HG02610 (cell line): ENCODE measurements at regions not wholly inside any gene's neighbourhood (a gene's known extent, or its start where the extent isn't known, plus 50 kb on each side); places are given as distances from the start of the nearest gene placed in this dataset.
"Not testable (repeated sequence)": the region's sequence is repeated elsewhere in the genome, so short reads cannot be mapped to it uniquely, and the experiment has no call there.

ENCODE experiments used
- ATAC-seq: cut with Tn5 transposase; IDR thresholded peaks from one replicate; pipeline ENCODE4 v1.9.1; 2021; ENCODE audit warnings: mild to moderate bottlenecking, moderate library complexity; ENCODE audit not compliant: unreplicated experiment

DNA sequence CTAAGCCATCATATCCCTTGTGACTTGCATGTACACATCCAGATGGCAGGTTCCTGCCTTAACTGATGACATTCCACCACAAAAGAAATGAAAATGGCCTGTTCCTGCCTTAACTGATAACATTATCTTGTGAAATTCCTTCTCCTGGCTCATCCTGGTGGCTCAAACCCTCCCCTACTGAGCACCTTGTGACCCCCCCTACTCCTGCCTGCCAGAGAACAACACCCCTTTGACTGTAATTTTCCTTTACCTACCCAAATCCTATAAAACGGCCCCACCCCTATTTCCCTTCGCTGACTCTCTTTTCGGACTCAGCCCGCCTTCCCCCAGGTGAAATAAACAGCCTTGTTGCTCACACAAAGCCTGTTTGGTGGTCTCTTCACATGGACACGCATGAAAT is 390.0 kb downstream of the TUSC1 start:
- not testable (repeated sequence) for ATAC-seq

DNA sequence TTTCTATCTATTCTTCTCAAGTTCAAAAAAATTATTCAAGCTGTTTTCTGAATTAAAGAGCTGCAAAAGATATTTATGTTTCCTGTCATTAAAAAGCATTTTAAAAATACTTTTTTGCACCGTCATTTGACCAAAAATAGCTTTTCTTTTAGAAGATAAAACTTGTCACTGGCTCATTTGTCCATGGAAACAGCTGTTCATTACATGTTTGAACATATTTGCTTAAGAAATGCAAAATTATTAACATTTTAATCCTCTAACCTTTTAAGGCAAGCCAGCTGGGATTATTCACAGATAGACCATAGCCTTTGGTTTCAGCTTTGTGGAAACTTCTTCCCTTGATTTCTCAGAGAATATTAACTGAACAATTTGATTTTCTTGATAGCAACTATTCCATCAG is 393.9 kb downstream of the TUSC1 start:
- ATAC-seq, result no peak

DNA sequence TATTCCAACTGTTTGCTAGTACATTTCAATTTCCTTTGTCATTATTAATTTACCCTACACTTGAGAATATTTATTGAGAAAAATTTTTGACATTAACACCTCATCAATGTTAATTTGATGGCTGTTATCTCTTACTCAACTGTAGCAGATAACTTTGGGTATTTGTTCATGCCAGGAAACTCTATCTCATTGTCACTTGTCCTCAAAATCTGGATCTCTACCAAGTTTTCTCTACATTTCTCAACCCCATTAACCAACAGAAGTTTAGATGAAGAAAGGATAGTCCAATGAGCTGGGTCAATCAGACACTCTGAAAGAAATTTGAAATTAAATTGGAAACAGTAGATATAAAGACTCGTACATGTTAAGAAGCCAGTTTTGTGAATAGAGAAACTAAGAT is 395.3 kb downstream of the TUSC1 start:
- no peak for ATAC-seq

- no peak for ATAC-seq
These were observed 416.8 kb downstream of the TUSC1 start for GRCh38 chr9:25261445-25261844.

GRCh38 chr9:25260046-25260445 is 418.2 kb downstream of the TUSC1 start:
- no peak for ATAC-seq

- ATAC-seq, result no peak
These were observed 423.0 kb downstream of the TUSC1 start for GRCh38 chr9:25255216-25255615.

- no peak for ATAC-seq
These were observed 424.2 kb downstream of the TUSC1 start for GRCh38 chr9:25254051-25254450.

DNA sequence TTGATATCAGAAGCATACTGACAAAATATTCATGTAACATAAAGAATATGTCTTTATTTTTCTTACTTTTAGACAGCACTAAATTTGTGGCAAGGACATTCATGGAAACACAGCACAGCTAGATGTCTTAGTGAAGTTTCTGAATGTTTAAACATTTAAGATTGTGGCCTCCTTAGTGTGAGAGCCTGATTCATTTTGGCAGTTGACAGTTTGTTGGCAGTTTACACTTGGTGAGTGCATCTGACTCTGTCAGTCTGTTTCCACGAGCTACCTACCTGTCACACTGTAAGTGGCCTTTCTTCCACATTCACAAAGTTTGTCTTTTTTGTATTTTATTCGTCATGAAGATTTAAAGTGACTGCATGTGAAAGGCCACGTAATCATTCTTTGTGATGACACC is 436.8 kb downstream of the TUSC1 start:
- ATAC-seq, result no peak

- no peak for ATAC-seq
These were observed 451.1 kb downstream of the TUSC1 start for GRCh38 chr9:25226901-25227686.

GRCh38 chr9:25225938-25226760 is 452.1 kb downstream of the TUSC1 start:
- no peak for ATAC-seq

GRCh38 chr9:25224996-25225395 is 453.2 kb downstream of the TUSC1 start:
- ATAC-seq, result no peak

GRCh38 chr9:25224309-25224708 is 453.9 kb downstream of the TUSC1 start:
- no peak for ATAC-seq

- ATAC-seq, result no peak
These were observed 465.9 kb downstream of the TUSC1 start for GRCh38 chr9:25212361-25212760.

- ATAC-seq, result no peak
These were observed 470.6 kb downstream of the TUSC1 start for GRCh38 chr9:25207402-25208195.

DNA sequence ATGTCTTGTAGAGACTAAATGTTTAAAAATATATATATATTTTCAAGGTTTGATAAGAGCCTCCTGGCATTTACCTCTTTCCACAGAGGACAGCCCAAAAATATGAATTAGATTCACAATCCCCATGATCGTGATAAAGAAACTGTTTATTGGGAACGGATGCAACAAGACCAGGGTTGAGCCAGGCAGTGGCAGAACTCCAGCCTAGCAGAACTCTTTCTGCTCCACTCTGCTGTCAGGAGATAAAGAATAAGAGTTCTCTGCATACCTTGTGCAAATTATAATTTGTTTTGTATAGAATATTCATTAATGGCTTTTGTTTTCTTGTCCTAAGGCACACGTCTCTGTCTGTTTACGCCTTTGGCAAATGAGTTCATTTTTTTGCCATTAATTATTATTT is 472.2 kb downstream of the TUSC1 start:
- ATAC-seq, result no peak

- ATAC-seq, result no peak
These were observed 473.0 kb downstream of the TUSC1 start for GRCh38 chr9:25205285-25205684.

GRCh38 chr9:25177858-25178257 is 500.4 kb downstream of the TUSC1 start:
- no peak for ATAC-seq

DNA sequence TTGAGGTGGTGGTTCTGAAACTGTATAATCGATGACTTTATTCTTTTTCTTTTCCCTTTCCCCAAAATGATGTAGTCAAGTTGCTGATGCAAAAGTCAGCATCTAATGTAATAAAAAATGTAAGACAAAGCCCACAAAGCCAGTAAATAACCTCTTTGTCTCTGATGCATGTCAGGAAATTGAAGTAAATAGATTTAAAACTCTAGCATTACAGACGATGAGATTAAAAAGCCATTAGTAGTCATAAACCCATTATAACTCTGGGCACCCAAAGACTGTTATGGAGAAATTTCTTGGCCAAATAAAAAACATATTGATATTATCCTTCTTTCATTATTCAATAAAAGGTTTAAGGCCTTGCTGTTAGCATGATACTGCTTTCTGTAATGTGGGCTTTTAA is 548.7 kb downstream of the TUSC1 start:
- no peak for ATAC-seq

- no peak for ATAC-seq
These were observed 556.4 kb downstream of the TUSC1 start for GRCh38 chr9:25121811-25122210.

DNA sequence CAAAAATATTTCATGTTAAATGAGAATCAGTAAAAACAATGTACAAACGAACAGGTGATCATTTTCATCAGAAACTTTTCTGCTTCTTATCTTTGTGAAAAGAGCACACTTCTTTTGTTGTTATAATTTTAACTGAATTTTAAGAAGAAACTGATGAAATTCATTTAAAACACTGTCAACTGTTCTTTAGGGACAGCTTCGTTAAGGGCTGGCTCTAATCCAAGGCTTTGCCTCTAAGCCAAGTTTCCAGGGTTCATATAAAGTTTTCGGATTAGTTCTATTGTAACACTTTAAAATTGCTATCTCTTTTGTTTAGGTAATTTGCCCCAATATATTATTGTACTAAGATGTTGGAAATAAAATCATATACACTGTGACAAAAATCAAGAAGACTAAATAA is 559.2 kb downstream of the TUSC1 start:
- ATAC-seq, result no peak

GRCh38 chr9:25117791-25118190 is 560.5 kb downstream of the TUSC1 start:
- no peak for ATAC-seq
